GM18505 (cell line): ENCODE measurements at regions not wholly inside any gene's neighbourhood (a gene's known extent, or its start where the extent isn't known, plus 50 kb on each side); places are given as distances from the start of the nearest gene placed in this dataset.

Experiments
- ATAC-seq: cut with Tn5 transposase; IDR thresholded peaks from one replicate; pipeline ENCODE4 v1.9.1; 2021; ENCODE audit not compliant: unreplicated experiment
- POLR2A ChIP-seq: IDR thresholded peaks from 4 replicates; pipeline ENCODE4 v1.6.1; 2011; ENCODE audit warnings: borderline replicate concordance; ENCODE audit not compliant: insufficient read depth, insufficient read length; ENCODE audit errors: extremely low read depth

GRCh38 chr22:48156603-48157355 lies 1394.3 kb downstream of the TBC1D22A start:
- no peak for TF ChIP-seq POLR2A
- no peak for ATAC-seq

GRCh38 chr22:48155446-48155845 lies 1393.0 kb downstream of the TBC1D22A start:
- no peak for ATAC-seq
- TF ChIP-seq POLR2A, result no peak

- TF ChIP-seq POLR2A, result no peak
- ATAC-seq, result no peak
Measured at GRCh38 chr22:48154943-48155240, 1392.4 kb downstream of the TBC1D22A start.

GRCh38 chr22:48154169-48154942 lies 1391.9 kb downstream of the TBC1D22A start:
- no peak for ATAC-seq
- no peak for TF ChIP-seq POLR2A

GRCh38 chr22:48153726-48154125 lies 1391.3 kb downstream of the TBC1D22A start:
- no peak for ATAC-seq

GRCh38 chr22:48152916-48153315 lies 1390.5 kb downstream of the TBC1D22A start:
- ATAC-seq, result no peak

More at GRCh38 chr22:48153726-48154125, 1391.3 kb downstream of the TBC1D22A start:
- no peak for TF ChIP-seq POLR2A

GRCh38 chr22:48152164-48152775 lies 1389.8 kb downstream of the TBC1D22A start:
- no peak for ATAC-seq
- no peak for TF ChIP-seq POLR2A

More at GRCh38 chr22:48152916-48153315, 1390.5 kb downstream of the TBC1D22A start:
- TF ChIP-seq POLR2A, result no peak

GRCh38 chr22:48151641-48152040 lies 1389.2 kb downstream of the TBC1D22A start:
- TF ChIP-seq POLR2A, result no peak
- ATAC-seq, result no peak

- TF ChIP-seq POLR2A, result no peak
Measured at GRCh38 chr22:48147831-48148230, 1385.4 kb downstream of the TBC1D22A start.

GRCh38 chr22:48147404-48147803 lies 1385.0 kb downstream of the TBC1D22A start:
- no peak for TF ChIP-seq POLR2A
- no peak for ATAC-seq

More at GRCh38 chr22:48147831-48148230, 1385.4 kb downstream of the TBC1D22A start:
- ATAC-seq, result no peak

GRCh38 chr22:48146426-48146825 lies 1384.0 kb downstream of the TBC1D22A start:
- ATAC-seq, result no peak
- no peak for TF ChIP-seq POLR2A

GRCh38 chr22:48145738-48146137 lies 1383.3 kb downstream of the TBC1D22A start:
- no peak for TF ChIP-seq POLR2A
- ATAC-seq, result no peak

GRCh38 chr22:48144318-48144717 lies 1381.9 kb downstream of the TBC1D22A start:
- TF ChIP-seq POLR2A, result no peak
- ATAC-seq, result no peak

GRCh38 chr22:48143856-48144255 lies 1381.4 kb downstream of the TBC1D22A start:
- ATAC-seq, result no peak
- no peak for TF ChIP-seq POLR2A

GRCh38 chr22:48142388-48142787 lies 1379.9 kb downstream of the TBC1D22A start:
- ATAC-seq, result no peak

More at GRCh38 chr22:48142388-48142787, 1379.9 kb downstream of the TBC1D22A start:
- TF ChIP-seq POLR2A, result no peak
